Activated T-cell treated with anti-CD3 and anti-CD28 coated beads for 24 hours (primary cell): ENCODE measurements at regions not wholly inside any gene's neighbourhood (a gene's known extent, or its start where the extent isn't known, plus 50 kb on each side); places are given as distances from the start of the nearest gene placed in this dataset.
"Not testable (repeated sequence)": the region's sequence is repeated elsewhere in the genome, so short reads cannot be mapped to it uniquely, and the experiment has no call there.

Source experiments
- DNase-seq: peaks from one replicate; pipeline ENCODE4 v3.0.0-alpha.2; 2020; ENCODE audit warnings: low read depth

DNA sequence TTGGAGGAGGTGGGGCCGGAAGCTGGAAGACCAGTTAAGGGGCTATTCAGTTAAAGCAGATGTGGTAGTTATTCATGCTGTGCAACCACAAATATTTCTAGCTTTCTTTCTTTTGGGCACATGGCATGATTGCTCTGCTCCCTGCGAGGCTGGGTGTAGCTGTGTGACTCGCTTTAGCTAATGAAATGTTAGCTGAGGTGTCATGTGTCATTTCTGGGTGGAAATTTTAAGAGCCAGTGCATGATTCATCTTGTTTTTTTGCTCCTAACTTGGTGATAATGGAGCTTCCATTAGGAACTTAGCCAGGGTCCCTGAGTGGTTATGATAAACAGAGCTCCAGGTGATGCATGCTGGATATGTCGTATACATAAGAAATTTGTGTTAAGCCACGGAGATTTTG lies 300.6 kb downstream of the SATB1 start:
- no peak for DNase-seq

DNA sequence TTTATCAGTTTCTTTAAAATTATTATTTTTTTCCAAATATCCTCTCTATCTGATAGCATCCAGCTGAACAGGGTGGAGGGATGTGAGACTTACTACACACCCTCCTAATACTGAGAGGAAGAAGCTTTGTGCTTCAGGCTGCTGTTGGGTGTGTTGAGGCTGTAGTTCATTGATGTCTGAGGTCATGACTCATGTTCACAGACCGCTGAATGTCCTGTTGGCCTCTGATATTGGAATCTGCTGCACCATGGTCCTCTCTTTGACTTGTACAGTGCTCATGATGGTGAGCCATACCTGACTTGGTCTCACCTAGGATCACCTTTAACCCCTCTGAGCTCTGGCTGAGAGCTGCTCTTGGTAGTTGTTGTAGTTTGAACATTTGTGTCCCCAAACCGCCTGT lies 302.9 kb downstream of the SATB1 start:
- DNase-seq: no peak

DNA sequence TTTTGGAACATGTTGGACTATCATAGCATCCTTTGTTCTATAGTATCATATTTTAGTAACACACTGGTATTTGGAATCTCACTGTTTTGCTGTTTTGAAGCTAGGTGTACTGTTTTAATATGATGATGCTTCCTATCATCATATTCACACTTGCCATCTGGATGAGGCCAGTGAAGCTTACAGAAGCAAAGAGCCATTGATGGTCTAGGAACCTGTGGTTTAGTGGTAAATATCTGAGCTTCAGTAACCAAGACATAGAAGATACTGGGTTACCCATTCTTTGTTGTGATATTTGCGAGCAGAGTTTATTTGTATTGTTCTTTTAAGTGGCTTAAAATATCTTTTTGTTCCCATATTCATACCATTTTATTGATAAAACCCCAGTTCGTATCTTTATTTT lies 304.1 kb downstream of the SATB1 start:
- DNase-seq: no peak

DNA sequence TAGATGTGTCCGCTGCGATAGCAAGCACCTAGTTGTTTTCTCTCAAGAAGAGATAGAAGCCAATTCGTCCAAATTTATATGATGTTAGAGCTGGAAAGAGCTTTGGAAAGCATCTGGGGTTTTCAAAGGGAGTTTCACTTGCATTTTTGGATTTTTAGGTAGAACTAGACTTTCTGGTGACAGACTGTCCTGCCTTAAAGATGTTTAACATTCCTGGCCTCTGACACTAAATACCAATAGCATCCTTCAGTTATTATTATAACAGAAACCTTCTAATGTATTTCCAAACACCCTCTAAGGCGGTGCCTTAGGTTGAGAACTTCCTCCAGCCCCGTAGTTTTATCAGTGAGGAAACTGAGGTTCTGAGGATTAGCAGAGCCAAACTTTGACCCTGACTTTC lies 305.3 kb downstream of the SATB1 start:
- no peak for DNase-seq

DNA sequence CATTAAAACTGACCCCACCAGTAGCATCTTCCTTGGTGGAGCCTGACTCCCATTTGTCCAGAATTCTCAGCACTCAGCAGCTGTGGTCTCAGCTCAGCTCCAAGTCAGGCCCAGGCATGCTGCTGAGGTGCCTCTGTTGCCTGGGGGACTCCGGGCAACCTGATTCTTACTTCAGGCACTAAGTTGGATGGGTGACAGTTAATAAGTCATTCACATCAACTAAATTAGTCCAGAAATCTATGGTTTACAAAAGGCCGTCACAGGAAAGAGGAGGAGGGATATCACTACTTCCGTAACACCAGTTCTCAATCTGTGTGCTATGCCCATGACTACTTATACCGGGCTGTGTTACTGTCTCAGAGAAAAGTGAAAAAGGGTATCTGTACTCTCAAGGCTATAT lies 310.2 kb downstream of the SATB1 start:
- no peak for DNase-seq

DNA sequence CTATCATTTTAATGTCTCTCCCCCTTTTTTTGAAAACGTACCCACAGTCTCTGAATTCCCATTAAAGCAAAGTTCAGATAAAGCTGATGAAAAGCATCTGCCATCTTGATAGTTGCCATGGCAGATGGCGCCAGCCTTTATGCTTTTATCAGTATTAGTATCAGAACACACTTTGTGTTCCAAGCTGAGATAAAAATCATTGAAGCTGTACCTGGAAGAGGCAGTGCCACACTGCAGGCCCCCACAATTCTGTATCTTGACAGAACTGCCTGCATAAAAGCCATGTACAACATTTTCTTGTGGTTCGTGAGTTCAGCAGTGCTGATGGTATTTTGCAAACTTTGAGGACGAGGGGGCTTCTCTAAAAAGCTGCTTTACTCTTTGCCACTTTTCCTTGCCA lies 311.7 kb downstream of the SATB1 start:
- no peak for DNase-seq

DNA sequence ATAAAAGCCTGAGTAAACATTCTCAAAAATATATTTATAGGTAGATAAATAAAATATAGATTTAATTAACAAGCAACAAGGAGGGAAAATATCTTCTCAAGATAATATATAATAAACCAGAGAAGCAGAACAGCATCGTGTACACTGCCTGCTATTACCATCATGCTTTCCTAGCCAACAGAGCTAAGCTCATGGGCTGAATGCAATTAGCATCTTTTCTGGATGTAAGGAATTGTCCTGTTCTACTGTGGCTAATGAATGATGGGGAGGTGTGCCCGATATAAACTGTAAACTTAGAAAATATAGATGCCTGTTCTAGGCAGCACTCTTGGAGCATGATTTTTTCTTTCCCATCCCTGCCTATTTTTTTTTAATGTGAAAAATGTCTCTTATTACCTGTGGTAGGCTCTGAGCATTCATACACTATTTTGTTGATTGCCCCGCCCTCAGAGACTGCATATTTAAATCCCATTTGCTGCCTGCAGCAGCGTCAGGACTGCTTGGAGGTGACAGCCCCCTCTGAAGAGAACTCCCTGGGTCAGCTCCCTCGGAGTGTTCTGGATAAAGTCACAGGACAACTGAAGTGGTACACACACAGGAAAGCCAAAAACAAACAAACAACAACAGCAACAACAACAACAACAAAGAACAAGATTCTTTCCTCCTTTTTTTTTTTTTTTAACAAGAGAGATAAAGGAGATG lies 312.3 kb downstream of the SATB1 start:
- DNase-seq: no peak

DNA sequence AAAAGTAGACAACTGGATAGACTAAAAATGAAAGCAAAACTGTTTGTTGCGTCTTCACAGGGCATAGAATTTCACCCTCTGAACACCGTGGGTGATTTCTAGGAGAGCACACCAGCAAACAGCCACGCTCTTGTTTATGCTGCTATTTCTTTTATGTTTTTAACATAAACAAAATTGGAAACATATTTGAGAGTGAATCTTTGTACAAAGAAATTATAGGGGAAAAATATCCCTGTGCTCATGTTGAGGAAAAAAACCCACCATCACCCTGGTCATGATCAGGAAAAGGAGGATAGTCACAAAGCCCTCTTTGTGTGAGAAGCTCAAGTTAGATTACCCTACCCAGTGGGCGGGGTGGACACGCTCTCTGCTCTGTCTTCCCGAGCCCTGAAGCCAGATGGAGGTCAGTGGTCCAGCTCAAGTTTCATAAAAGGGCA lies 313.3 kb downstream of the SATB1 start:
- no peak for DNase-seq

DNA sequence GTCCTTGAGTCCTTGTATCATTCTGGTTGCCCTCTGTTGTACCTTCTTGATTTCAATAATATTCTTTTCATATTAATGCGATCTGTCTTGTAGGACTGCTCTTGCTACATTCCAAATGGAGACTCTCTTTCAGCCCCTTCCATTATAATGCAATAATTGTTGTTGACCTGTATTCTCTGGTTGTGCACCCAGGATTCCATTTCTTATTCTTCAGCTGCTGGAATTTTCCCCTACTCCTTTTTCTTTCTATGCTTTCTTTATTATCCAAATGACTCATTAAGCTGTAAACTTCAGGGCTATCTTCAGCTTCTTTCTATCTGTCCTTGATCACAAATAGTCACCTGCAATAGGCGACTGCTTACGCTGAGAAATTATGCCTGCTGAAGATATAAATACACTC lies 321.5 kb downstream of the SATB1 start:
- DNase-seq: no peak

DNA sequence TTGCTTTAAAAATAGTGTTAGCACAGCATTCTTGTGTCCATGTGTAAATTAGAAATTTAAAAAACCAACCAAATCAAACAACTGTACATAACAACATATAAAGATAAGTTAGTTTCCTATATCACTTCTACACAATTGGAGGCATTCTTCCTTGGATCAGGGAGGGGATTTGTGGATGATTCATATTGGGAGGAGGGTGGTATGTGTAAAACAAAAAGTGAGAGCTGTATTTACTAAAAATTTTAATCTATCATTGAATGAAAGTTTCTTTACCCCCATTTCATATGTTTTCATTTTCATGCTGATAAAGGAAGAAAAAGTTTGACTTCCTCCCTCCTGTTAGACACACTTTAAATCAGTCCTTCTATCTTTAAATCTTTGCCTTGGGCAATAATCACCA lies 325.0 kb downstream of the SATB1 start:
- no peak for DNase-seq

DNA sequence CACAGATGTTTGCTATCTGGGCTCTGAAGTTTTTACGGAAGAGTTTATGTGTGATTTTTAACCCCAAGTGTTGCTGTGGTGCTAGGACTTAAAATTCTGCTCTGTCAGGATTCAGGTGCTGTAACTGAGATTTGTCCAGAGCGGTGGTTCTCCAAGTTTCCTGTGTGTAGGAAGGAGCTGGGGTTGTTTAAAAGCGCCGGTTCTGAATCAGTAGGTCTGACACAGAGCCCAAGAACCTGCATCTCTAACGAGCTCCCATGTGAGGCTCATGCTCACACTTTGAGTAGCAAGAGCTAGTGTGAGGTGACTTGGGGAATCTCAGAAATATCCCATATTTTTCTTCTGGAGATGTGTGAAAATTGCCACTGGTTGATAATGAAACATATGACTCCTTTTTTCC lies 325.5 kb downstream of the SATB1 start:
- DNase-seq: no peak

DNA sequence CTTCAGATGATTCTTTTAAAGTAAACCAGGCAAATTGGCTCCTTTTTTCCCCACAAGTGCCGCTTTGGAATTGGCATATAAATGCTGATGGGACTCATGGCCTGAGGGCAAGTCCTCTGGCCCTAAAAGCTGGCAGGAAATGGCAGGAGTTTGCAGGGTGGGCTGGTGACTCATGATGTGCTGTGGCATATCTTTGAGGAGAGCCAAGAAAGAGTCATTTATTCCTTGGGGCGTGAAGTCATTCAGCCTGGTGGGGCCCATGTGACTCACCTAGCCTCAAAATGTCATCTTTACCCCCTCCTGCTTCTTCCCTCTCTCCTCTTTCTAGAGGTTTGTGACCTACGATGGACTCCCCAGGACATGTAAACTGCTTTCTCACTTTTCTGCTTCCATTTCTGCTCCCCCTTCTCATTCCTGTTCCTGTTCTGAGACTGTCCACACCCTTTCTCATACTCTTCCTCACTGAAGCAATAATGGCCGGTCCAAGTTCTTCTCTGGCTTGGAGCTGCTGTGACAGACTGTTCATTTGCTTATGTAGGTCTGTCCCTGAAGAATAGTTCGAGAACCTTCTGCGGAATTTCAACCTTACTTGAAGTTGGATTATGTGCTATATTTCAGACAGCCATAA lies 326.1 kb downstream of the SATB1 start:
- DNase-seq: peak; percentile 32

DNA sequence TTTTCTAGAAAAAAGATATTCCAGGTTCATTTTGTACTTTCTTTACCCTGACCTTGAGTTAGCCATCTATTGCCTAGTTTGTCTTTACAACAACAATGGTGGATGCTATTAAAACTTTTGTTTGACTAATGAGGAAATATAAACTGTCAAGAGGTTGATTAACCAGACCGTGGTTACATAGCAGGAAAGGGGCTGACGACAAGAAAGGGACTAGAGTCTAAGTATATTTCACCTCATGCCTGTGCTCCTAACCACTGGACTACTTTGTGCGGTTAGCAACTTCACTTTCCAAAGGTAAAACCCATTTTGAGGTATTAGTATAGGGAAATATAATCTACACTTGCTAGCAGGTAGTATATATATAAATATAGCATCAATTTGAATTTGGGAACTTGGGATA lies 327.1 kb downstream of the SATB1 start:
- no peak for DNase-seq

DNA sequence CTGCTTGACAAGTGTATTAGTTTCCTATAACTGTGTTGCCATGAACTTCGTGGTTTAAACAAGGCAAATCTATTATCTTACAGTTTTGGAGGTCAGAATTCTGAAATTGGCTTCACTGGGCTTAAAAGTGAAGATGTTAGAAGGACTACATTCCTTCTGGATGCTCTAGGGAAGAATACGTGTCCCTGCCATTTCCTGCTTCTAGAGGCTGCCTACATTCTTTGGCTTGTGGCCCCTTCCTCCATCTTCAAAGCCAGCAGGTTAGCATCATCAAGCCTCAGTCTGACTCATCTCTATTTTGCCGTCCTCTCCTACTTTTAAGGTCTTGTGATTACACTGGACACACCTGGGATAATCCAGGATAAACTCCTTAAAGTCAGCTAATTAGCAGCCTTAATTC lies 327.7 kb downstream of the SATB1 start:
- DNase-seq: no peak

DNA sequence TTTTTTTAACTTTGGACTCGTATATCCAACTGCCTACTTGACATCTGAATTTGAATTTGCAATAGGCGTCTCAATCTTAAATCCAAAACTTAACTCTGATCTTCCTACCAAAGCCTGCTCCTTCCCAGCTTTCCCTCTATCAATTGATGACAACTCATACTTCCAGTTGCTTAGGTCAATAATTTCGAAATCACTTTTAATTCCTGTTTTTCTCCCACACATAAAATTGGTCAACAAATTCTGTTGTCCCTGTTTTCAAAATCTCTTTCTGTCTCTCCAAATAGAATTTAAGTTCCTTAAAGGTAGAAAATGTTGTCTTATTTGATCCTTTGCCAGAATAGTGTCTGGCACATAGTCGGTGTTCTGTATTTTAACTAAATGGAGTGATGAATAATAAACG lies 332.4 kb downstream of the SATB1 start:
- DNase-seq: no peak

DNA sequence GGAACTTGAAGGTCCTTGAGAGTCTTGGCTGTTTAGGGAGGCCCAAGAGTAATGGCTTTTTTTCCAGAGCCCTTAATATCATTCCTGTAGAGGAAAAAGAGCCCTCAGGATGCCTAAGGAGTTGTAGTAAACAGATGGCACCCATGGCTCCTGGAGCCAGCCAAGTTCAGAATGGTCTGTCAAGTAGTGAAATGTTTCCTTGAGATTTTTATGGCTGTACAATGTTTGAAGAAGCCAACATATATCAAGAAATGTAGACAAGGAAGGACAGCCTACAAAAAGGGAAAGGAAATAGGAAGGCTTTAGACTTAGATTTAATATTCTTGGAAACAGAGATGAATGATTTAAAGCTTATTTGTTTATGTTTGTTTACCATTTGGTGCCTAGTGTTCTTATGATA lies 334.8 kb downstream of the SATB1 start:
- DNase-seq: no peak

DNA sequence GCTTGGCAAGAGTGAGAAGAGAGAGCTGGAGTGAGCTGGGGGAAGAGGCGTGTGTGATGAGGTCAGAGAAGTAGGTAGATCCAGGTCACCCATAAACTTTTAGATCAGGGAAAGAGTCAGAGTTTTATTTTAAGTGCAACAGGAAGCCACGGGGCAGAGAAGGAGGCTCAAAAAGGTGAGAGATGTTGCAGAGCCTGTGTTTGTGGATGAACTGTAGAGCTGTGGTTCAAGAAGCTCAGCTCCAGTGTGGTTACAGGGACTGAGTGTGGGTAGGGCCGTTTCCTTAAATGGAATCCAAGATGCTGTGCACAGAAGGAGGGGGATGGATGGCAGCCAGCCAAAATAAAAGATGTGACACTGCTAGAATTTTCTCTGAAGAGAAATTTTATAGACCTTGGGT lies 337.2 kb downstream of the SATB1 start:
- DNase-seq: no peak

DNA sequence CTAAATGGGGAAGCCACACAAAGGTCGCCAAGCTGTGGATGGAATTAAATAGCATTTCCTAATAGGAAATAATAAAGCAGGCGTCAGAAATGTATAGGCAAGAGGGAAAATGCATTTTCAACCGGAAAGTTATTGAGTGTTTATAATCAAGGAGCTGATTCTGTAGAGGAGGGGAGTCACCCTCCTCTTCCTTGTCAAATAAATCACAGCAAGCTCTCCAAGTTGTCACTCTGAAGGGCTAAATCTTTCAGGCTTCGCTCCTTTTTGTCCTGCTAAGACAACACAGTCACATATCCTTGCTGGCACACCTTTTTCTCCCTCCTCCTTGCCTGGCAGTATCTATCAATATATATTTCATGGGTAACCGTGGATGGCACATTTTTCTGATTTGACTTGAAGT lies 338.4 kb downstream of the SATB1 start:
- no peak for DNase-seq

DNA sequence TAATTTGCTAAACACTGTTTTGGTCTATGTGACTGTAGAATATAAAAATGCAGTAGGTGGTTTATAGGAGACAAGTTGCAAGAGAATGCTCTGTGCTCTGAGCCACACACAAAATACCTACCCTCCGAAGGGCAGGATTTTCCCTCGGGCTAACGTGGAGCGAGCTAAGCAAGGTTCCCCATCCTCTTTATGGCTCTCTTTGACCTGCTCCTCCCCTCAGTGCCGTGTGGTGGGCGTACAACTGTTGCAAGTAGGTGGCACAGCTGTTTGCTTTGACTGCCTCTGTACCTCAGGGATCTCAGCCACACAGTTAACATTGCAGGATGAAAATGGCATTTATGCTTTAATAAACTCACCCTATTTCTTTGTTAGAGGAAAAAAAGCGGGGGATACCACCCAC lies 339.1 kb downstream of the SATB1 start:
- DNase-seq: no peak

DNA sequence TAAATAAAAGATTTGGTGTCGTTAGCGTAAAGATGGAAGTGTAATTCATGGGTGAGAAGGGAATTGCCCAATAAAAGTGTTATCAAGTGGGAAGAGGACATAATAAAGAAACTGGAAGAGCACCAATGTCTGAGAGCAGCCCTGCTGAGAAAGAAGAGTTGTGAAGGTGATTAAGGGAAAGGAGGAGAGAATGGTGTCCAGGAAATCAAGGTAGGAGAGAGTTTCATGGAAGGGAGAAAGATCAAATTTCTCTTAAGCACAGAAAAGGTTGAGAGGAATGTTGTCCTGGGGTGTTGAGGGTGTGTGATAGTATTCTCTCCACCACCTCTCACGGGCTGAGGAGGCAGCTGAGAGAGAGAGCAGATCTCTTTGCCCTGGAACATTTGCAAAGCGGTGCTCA lies 339.7 kb downstream of the SATB1 start:
- DNase-seq: no peak

DNA sequence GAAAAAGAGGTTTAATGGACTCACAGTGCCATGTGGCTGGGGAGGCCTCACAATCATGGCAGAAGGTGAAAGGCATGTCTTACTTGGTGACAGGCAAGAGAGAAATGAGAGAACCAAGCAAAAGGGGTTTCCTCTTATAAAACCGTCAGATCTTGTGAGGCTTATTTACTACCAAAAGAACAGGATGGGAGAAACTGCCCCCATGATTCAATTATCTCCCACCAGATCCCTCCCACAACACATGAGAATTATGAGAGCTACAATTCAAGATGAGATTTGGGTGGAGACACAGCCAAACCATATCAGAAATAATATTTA lies 340.8 kb upstream of the TBC1D5 start:
- not testable (repeated sequence) for DNase-seq

DNA sequence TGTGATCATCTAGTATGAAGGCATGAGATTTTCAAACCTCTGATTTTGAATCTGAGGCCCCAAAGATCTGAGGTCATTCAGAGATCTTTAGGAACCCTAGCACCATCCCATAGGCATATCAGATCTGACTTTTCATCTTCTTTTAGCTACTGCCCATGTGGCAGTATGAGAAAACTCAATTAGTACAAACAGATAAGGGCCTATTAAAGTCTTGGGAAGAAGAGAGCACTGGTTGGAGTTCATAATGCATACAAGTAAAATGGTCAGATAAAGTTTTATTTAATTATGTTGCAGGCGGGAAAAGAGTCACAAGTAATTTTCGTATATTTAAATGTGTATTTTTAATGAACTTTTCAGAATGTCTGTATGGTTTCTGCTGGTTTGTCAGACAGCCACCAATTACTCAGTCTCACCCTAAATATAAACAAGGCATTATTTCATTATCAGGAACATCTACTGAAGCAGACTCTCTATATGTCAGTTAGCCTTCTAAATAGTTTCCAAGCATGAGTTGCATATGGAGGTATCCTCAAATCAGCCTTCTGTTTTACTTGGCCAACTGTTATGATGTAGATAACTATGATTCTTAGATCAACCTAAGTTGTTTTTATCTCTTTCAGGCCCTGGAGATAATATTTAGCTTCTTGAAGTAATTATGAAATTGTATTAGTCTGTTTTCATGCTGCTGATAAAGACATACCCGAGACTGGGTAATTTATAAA lies 340.3 kb upstream of the TBC1D5 start:
- DNase-seq: no peak

DNA sequence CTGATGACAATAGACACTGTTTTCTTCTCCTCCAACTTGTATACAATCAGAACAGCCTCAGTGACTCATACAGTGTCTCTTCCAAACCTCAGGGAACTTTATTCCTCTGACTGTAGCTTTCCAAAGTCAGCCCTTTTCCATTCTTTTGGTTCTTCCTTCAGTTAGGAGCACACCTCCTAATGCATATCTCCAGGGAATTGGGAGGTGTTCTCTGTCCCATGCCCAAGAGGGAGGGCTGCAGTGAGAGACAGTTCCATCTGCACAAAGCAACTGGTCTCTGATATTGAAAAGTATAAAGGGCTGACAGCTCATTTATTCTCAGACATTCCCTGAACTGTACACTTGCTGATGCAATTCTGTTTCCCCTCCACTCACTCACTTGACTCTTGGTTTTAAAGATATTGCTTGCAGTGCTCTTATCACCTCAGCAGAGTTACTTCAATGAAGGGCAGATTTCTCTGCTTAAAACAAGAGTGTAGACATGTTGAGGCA lies 337.8 kb upstream of the TBC1D5 start:
- DNase-seq: no peak

DNA sequence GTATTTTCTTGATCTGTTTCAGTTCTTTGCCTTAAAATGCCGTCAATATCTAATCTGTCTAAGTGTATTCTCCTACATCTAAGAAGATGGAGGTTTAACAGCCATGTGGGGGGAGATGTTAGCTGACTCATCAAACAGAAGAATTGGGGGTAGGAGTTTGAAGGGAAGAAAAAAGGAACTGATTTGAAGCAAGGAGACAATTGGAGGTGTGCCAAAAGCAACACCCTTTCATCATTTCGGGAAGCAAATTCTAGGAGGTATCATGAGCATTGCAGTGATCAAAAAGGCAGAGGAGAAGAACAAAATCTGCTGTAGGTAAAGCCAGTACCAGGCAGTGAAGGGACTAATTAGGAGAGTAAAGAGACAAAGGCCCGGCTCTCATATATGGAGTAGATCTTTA lies 337.3 kb upstream of the TBC1D5 start:
- no peak for DNase-seq
